ENCODE measurements at regions not wholly inside any gene's neighbourhood (a gene's known extent, or its start where the extent isn't known, plus 50 kb on each side); places are given as distances from the start of the nearest gene placed in this dataset.
"Not testable (repeated sequence)": the region's sequence is repeated elsewhere in the genome, so short reads cannot be mapped to it uniquely, and the experiment has no call there.

DNA sequence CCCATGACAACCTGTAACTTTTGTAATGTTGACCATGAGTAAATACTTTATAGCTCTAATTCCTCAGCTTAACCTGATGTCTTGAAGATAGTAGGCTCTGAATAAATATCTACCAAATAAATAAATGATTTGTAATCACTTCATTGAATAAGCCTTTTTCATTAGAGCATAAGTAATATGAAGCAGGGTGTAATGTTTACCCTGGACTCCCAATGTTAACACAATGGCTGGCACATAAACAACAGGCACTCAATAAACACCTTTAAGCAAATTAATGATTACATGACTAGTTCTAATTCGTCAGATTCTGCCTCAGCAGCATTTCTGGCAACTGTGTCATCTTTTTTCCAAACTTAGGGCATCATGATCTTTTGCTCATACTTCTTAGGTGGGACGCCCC is 396.3 kb downstream of the LIG4 start:
- no peak for DNase-seq (ENCODE audit: low spot score)

- DNase-seq (ENCODE audit: low spot score), result no peak
Measured at GRCh38 chr13:107817647-107818287, 397.6 kb downstream of the LIG4 start.

- no peak for DNase-seq (ENCODE audit: low spot score)
Measured at GRCh38 chr13:107812014-107812412, 403.3 kb downstream of the LIG4 start.

DNA sequence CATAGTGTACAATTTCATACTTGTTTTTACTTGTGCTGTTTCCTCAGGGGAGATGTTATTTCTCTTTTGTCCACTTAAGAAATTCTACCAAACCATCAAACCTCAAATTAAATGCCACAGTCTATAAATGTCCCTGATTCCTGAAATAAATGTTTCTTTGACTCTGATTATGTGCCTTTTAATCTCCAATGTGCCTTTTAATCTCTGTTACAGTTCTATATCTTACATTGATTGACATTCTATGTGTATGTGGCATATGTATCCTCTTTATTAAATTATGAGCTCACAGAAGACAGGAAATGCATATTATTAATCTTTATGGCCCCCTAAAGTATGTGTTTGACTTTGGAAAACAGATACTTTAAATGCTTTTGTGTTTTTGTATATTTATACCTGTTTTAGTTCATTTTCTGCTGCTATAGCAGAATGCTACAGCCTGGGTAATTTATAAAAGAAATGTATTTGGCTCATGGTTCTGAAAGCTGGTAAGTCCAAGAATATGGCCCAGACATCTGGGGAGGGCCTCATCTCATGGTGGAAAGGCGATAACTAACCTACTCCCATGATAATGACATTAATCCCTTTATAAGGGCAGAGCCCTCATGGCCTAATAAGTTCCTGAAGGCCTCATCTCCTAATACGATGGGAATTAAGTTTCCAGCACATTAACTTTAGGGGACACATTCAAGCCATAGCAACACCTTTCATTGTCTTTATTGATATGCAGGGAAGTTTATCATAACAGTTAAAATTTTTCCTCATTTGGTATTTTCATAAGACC is 403.9 kb downstream of the LIG4 start:
- no peak for DNase-seq (ENCODE audit: low spot score)

- no peak for DNase-seq (ENCODE audit: low spot score)
Measured at GRCh38 chr13:107809125-107809524, 406.2 kb downstream of the LIG4 start.

GRCh38 chr13:107808389-107808788 is 406.9 kb downstream of the LIG4 start:
- no peak for DNase-seq (ENCODE audit: low spot score)

- no peak for DNase-seq (ENCODE audit: low spot score)
Measured at GRCh38 chr13:107807306-107808073, 407.8 kb downstream of the LIG4 start.

DNA sequence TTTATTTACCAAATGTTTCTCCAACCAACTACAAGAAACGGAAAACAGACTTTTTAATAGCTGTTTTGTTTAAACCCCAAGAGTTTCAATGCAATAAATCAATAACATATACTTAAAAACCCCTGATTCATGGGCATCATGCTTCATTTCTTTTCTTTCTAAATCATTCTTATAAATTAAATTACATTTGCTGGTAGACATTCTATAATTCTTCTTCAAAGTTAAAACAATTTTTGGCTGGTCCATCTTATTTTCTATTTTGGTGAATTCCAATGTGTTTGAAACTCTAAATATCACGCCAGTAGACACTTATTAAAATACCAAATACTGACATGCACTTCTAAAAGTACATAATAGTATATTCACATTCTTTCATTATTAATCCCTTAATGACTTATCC is 408.6 kb downstream of the LIG4 start:
- DNase-seq (ENCODE audit: low spot score), result no peak

- DNase-seq (ENCODE audit: low spot score), result no peak
Measured at GRCh38 chr13:107803822-107804495, 411.4 kb downstream of the LIG4 start.

DNA sequence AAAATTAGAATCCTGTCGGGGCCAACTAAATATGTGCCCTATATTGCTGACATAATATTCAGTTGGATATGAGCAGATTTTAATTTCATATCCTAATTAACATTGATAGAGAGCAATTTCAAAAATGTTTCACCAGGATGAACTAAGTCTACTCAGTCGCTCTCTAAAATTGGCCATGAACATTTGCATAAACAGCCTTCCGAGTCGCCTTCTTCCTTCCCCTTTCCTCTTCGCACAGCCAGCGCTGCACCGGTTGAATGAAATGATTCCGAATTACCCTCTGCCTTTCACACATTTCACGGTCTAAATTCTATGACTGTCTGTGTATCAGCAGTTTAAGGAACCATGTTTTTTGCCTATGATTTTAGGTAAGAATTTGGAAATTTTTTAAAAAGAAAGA is 413.7 kb downstream of the LIG4 start:
- no peak for DNase-seq (ENCODE audit: low spot score)

DNA sequence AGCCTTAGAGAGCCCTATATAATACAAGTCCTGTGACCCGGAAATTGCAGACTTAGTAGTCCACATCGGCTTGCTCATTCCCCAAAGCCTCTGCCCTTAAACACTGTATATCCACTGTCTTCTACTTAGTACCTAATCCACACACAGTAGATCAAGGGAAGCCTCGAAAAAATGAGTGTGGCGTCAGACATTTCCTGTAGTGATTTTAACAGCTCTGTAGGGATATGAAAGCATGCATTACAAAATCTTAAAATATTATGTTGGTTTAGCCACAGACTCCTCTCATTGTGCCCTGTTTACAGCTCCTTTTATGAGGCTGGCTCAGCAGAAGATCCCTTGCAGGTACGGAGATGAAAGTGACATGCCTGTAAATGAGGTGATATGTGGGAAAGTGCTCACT is 416.3 kb downstream of the LIG4 start:
- DNase-seq (ENCODE audit: low spot score), result no peak

- no peak for DNase-seq (ENCODE audit: low spot score)
Measured at GRCh38 chr13:107790397-107790796, 424.9 kb downstream of the LIG4 start.

DNA sequence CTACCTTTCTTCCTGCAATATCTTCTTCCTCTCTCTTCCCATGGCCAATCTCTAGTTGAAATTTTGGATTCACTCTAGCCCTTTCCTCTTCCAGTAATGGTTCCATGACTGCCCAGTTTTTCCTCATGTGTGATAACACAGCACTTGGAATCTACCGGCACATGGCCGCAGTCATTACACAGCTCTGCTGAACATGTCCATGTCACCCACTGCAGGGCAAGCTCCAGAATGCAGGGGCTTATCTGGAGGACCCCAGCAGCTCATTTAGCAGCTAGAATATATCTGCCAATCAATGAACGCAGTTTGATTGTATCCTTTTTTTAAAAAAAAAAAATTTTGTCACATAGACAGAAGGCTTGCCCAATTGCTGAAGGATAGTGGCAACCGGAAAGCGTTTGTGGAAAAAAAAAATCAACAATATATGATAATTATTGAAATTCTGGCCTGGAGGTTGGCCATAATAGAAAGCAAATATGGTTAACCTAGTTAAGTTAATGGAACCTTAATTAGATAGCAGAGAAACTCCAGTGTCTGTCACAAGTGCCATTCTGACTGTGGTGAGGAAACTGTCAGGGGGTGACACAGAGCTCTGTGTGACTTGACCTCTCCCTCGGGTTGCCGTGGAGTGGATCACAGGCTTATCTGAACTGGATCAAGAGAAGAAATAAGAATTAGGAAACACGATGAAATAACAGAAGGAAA is 426.7 kb downstream of the LIG4 start:
- no peak for DNase-seq (ENCODE audit: low spot score)

DNA sequence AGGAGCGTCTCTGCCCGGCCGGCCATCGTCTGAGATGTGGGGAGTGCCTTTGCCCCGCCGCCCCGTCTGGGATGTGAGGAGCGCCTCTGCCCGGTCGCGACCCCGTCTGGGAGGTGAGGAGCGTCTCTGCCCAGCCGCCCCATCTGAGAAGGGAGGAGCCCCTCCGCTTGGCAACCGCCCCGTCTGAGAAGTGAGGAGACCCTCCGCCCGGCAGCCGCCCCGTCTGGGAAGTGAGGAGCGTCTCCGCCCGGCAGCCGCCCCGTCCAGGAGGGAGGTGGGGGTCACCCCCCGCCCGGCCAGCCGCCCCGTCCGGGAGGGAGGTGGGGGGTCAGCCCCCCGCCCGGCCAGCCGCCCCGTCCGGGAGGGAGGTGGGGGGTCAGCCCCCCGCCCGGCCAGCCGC is 432.7 kb downstream of the LIG4 start:
- not testable (repeated sequence) for DNase-seq (ENCODE audit: low spot score)

DNA sequence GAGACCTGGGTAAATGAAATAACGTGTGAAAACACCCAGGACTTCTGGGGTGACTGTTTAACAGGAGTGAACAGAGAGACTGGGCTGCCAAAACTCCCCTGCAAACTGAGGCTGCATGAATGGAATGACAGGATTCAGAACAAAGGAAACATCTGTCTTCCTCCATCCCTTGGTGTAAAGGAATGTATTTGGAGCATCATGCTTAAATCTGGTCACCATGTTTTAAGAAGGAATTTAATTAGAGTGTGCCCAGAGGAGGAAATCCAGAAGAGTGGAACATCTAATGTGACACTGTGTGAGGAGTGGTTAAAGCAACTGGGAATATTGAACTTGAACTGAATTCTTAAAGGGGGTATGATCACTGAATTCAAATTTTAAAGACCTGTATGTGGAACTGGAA is 437.2 kb downstream of the LIG4 start:
- no peak for DNase-seq (ENCODE audit: low spot score)

DNA sequence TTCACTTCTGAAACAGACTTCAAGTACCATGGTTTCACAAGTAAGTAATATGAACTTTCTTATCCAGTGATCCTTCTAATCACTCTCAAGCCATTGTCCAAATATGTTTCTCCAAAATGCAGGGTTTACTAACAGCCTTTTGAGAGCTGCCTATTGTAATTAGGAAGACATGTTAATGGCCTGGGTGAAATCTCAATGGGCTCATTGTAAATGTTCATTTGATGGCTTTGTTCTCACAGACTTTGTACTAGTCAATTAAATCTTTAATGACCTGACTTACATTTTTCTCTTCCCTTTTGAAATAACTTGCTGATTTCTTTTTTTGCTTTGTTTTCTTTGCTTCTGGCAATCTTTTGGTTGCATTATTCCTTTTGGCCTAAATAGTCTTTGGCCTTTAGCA is 444.8 kb downstream of the LIG4 start:
- no peak for DNase-seq (ENCODE audit: low spot score)

DNA sequence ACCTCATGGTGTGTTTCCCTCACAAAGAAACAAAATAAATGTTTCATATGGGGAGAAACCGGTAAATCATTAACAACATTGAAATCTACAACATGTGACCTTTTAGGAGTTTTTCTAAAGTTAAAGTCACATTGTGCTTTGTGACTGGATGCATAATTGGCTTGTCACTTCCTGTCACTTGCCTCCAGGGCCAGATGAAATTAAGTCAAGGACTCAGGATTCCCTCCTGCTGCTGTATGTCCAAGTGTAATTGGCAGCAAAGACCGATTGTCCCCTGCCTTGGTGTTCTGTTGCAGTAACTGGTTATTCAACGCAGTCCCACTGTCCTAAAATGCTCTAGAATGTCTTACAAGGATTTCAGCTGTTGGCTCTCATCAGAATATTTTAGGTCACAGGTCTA is 448.2 kb downstream of the LIG4 start:
- no peak for DNase-seq (ENCODE audit: low spot score)

DNA sequence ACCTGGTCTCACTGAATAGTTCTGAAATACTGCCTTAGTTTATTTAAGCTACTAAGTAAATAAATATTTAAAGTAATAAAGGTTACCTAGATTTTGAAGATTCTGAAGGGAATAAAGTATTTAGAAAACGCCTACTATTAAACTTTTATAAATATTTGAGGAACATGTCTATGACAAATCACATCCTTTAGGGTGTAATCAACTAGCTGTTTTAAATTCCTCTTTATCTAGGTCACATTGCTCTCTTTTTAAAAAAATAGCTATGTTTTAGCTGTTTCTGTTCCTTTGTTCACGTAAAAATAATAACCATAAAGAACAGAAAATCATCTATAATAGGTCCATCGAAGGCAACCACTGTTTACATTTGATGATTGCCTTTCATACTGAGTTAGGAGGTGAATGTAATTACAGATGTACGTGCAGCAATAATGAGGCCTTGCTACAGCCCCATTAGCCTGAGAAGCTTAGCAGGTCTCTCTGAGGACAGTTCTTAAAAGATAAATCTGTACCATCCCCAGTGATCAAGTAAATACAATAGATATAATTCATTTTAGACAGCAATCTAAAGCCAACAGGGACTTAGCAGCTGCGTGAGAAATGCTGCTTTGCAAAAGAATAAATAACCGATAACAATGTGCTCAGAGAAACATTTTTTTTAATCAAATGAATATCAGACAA is 449.5 kb downstream of the LIG4 start:
- no peak for DNase-seq (ENCODE audit: low spot score)

- DNase-seq (ENCODE audit: low spot score), result no peak
Measured at GRCh38 chr13:107764046-107764445, 451.3 kb downstream of the LIG4 start.

- no peak for DNase-seq (ENCODE audit: low spot score)
Measured at GRCh38 chr13:107753748-107754147, 461.6 kb downstream of the LIG4 start.

DNA sequence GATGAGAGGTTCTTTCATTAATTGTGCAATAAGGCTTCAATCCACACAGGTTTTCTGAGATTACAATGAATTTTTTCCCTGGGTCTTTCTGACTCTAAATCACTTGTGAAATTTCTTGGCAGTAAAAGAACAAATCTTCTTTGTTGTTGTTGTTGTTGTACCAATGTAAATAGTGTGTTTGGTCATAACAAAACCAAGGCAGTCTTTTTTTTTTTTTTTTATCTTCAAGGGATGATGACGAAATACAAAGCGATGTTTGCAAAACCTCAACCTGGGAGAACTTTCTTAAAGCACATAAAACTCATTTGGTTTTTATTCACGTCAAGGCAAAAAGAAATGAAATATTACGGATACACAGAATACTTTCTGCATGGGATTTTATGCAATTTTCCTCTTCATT is 462.0 kb downstream of the LIG4 start:
- DNase-seq (ENCODE audit: low spot score), result no peak

Data from AG08395 (cell line).